Activated gamma-delta T cell treated with Interleukin-2 at 50 U/mL for 16 hours (primary cell): ENCODE measurements at regions not wholly inside any gene's neighbourhood (a gene's known extent, or its start where the extent isn't known, plus 50 kb on each side); places are given as distances from the start of the nearest gene placed in this dataset.

Source experiments
- DNase-seq: peaks from one replicate; pipeline ENCODE4 v3.0.0-alpha.2; 2020

DNA sequence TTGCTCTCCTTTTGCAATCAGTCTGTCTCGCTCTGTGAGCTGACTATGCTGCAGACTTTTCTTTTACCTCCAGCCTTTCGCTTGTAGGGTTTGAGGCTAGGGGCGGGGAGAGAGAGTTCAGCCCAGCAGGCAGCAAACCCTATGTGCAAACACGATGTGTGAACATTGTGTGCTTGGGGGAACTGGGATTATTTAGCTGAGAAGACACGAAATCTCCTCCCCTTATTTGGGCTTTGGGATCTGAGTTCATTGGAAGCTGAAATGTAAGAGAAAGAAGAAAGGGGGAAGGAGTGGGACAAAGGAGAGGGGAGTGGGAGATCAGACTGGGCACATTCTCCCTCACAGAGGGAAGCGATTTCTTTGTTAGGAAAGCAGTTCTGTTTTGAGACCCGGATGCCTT, 189.6 kb upstream of the TNP1 start:
- no peak for DNase-seq

DNA sequence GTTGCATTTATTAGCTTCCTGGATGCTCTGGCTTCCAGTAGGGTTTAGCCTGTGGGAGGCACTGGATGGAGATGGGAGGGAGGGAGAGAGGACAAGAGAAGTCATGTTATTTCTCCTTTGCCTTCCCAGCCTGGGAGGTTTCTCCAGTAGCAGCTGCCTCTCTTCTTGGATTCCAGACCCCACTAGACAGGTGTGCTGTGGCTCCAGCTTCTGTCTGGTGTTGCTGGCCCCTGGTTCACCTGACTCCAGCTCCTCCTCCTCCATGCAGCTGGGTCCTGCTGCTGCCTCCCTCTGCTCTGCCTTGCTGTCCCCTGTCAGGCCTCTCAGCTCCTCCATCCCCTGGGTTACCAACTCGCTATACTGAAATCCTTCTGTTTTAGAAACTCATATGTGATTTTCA, 188.9 kb upstream of the TNP1 start:
- DNase-seq: no peak

DNA sequence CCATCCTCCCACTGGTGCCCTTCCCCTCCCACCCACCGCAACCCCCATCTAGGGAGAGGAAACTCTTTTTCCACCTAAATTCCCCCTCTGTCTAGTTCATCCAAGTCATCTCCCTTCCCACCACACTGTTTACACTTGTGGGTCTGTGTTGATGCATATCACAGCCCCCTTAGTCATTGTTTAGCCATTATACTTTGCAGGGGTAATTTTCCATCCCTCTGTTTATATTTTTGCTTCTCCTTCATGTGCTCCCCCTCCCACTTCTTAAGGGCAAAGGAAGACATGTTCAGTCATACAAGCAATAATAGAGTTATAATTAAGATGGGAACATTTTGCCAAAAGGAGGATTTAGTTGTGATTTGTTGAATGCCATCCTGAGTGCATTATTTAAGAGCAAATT, 187.8 kb upstream of the TNP1 start:
- DNase-seq: no peak

DNA sequence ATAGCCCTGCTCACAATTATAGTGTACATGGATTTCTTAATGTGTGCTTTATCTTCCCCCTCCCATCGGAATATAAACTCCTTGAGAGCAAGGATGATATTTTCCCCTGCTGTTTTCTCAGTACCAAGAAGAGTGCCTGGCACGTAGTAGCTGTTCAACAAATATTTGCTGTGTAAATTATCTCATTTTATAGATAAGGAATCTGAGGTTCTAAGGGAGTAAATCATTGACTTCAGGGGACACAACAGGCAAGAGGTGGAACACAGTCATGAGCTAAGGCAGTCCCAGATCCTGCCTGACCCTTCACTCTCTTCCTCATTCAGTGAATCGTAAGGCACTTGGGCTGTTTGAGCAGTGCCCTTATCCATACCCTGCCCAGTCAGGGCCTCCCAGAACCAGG, 187.3 kb upstream of the TNP1 start:
- DNase-seq: no peak

DNA sequence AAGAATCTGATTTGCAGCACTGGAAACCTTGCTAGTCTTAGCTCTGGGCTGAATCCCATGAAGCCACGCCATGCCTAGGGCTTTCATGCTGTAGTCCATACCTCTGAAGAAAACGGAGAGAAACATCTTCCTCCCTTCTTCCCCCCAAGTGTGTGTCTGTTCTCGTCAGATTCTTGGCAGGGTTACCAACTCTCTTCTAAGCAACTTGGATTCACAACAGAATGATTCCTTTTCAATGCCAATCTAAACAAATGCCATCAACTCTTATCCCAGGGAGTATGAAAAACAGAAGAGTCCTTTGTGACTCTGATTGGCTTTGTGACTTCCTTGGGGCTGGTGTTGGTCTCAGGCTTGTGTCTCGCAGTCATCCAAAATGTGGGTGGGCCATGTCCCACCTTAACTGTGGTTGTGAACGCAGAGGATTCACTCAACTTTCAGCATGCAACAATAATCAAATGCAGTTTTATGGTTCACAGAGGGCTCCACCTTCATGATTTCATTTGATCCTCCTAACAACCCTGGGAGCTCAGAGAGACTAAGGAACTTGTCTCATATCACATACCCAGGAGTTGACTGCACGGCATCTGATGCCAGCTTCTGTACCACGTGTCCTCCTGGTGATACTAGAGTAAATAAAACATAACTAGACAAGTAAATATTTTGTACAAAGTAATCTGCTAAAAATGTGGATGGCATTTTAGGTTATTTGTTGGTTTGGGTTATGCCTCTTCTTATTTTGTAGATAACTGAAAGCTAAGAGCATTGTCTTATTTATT, 186.0 kb upstream of the TNP1 start:
- DNase-seq: no peak

DNA sequence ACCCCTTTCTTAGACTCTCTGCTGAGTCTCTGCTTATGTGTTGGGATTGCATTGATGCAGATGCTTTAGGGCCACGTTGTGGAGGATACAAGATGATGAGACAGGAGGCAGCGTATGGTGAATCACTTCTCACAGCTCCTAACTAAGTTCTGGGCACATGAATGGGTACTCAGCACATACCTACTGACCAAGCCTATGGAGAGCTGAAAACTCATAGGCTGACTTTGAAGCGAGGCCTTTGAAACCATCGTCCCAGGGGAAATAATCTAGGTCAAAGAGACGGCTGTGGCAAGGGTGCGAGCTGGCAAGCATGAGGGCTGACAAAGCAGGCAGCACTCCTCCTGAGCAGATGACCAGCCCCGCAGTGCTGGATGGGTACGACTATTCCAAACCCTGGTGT, 180.2 kb upstream of the TNP1 start:
- no peak for DNase-seq

DNA sequence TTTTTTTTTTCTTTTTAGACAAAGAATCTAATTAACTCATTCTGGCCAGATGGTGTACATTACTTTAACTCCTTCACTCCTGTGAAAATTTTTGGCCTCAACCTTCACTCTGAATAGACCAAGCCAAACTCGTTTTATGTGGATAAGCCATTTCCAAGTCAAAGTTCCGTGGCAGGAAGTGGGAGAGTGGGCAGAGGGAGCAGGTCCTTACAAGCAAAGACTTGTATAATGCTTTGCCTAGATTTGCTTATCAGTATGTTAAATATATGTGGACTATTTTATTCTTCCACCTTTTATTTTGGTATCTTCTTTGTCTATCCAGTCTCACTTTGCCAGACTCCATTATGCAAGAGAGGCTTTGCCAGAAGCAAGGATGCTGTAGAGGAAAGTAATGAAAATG, 178.1 kb upstream of the TNP1 start:
- no peak for DNase-seq

DNA sequence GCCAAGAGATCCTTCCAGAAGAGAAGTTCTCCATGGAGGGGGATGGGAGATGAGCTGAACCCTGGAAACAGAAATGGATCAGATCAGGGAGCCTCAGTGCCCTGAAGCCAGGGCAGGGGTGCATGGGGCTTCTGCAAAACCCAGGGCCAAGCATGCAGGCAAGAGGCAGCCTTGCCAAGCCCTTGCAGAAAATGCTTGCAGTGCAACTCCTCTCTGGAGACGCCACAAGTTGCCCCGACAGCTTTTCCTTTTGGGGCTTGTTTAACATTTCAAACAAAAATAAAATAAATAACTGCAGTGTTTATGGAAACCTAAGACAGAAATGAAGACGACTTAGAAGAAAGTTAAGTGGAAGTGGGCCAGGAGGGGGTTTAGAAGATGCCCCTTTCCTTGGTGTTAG, 177.5 kb upstream of the TNP1 start:
- no peak for DNase-seq

DNA sequence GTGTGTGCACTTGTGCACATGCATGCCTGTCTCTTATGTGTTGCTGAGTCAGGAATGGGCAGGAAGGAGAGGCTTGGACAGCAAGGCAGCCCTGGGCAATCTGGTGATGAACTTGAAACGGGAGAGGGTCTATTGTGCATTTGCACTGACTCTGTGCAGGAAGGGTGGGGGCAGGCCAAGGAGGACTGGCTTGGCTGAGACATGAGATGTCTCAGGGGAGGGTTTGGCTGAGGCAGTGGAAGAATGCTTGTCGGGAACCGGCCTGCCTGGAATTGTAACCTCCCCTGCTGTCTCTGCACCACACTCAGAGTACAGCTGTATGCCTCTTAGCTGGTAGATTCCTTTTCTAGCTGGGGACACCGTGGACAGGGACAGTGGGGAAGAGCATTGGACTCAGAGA, 176.1 kb upstream of the TNP1 start:
- no peak for DNase-seq

DNA sequence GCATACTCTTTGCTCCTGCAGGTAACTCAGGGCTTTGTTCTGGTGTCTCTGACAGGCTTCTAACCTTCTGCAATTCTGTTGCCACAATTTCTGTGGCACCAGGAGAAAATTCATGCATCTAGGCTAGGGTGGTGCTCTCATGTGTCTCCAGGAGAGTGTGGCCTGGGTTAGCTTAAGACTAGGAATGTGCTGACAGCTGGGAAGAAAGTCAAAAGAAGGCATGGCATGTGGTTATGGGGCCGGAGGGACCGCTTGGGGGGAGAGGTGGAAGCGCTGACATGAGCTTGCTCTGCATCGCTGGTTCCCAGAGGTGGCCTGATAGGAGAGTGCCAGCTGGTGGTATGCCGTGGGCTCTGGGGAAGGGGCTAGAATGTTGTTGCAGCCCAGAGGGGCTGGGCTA, 173.3 kb upstream of the TNP1 start:
- DNase-seq: no peak

DNA sequence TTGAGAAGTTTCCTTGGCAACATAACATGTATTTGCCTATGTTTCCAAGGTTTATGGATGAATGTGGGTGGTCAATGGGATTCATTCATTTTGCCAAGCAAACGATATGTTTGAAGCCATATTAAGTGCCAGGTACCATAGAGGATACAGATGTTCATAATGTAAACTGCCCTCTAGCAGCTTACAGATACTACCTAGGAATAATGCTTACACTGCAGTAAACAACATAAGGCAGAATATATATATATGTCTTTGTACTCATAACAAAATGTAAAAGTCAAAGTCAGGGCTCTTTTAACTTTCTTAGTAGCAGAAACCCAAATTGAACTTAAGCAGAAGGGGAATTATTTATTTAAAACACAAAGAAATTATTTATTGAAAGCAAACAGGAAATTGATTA, 171.6 kb upstream of the TNP1 start:
- no peak for DNase-seq

DNA sequence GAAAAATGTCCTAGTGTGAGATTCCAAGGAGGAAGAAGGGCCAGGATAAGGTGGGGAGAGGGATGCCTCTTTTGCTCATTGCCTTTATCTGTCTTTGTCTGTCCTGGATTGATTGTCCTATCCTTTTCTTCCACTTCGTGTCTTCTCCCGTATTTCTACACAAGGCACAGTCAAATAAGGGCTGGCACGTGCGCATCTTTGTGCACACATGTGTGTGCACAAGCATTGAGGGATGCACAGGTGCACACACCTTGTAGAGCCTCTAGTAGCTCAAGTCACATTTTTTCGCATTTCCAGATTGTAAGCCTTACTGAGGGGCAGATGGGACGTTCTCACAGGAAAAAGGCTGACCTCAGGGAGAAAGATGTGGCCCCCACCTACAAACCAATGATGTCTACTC, 170.2 kb upstream of the TNP1 start:
- no peak for DNase-seq

DNA sequence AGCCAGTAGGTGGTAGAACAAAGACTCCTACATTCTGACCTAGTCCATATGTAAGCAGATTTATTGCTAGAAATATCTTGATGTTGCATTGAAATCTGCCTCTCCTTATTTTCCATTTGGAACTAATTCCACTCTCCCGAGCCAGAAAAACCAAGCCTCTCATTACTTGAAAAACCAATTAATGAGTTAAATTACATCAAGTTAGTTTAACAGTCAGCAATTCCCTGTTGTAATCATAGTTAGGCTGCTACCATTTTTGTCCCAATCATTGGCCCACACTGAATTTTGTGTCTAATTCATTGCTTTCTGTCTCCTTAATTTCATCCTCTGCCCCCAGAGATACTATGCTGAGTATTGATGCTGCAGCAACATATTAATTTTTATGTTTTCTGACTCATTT, 168.3 kb upstream of the TNP1 start:
- no peak for DNase-seq

DNA sequence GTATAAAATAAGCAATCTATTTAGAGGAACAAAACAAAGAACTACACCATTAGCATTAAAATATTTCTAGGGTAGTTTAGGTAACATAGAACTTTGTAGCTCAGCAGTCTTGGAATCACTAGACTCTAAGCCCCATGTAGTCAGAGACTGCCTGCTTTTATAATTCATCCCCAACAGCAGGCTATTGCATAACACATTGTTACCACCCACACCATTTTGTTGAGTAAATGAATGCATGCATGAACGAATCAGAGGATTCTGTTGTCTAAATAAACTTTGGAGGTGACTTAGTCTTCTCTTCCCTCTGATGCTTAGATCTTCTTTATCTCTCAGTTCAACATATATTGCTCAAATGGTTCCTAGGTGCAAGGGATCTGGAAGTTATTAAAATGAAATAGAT, 167.6 kb upstream of the TNP1 start:
- no peak for DNase-seq

DNA sequence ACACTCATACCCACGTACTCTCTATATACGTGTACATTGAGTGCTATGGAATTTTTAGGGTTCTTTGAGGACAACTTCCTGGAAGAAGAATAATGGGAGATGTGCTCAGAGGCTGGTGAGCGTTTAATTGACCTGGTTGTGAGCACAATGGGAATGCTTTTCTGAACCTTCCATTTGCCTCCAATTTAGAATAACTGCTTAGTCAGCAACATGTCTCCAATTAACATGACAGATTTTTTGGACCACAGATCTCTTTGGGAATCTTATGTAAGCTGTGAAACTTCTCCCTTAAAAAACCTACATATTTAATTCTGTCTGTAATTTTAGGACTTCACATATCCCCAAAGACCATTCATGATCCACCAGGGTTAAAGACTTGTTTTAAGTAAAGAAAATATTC, 166.7 kb upstream of the TNP1 start:
- DNase-seq: no peak

DNA sequence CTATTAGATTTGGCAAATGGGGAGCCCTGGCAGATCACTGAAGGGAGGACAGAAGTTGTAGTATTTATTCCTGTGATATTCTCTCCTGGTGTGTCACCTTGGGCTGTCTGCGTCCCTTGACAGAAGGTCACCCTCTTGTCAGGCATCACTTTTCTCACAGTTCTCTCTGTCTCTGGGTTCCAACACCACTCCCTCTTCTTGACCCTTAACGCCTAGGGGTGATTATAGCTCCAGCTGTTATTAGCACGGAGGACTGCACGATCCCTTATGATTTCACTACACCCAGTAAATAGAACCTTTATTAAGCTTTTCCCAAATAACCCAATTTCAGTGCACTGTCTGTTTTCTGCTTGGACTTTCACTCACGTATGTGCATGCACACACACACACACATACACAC, 166.3 kb upstream of the TNP1 start:
- DNase-seq: no peak

DNA sequence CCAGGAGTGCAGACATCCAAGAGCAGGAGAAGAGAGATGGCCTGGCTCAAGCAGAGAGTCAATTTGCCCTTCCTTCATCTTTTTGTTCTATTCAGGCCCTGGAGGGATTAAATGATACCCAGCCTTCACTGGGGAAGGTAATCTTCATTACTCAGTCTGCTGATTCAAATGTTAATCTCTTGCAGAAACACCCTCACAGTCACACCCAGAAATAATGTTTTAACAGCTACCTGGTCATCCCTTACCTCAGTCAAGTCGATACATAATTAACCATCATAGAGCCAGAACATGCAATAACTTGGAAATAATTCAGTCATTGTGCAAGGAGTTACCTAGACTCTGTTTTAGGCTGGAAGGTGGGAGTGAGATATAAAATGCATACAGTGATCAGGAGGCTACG, 163.7 kb upstream of the TNP1 start:
- no peak for DNase-seq

DNA sequence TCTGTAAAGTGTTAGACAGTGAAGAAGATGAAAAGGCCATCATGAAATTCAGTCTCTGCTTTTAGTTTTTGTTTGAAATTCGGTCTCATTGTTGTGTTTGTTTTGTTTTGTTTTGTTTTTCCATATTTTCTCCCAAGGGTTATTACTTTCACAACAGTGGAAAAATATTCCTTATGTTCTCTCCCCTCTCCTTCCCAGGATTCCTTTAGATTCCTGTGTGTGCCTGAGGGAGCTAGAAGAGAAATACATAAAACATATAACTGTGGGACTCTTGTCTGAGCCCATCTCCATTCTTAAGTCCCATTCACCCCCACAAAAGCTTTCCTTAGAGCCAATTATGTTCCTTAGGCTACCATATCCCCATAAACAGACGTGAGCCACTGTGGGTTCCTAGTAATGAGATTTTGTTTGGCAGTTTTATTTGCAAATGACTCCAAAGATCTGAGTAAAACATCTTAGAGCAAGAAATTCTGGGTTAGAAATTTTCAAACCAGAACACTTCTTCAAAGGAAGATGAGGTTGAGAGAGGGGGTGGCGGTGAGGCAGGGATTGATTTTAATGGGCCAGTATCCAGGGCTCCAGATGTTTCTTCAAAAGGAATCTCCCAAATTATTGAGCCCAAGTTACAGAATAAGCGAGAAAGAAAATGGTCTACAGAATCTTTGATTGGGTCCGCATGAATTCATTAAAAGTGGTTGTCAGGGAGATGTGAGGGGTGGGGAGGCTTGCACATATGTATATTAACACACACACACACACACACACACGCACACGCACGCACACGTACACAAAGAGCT, 157.8 kb upstream of the TNP1 start:
- no peak for DNase-seq

DNA sequence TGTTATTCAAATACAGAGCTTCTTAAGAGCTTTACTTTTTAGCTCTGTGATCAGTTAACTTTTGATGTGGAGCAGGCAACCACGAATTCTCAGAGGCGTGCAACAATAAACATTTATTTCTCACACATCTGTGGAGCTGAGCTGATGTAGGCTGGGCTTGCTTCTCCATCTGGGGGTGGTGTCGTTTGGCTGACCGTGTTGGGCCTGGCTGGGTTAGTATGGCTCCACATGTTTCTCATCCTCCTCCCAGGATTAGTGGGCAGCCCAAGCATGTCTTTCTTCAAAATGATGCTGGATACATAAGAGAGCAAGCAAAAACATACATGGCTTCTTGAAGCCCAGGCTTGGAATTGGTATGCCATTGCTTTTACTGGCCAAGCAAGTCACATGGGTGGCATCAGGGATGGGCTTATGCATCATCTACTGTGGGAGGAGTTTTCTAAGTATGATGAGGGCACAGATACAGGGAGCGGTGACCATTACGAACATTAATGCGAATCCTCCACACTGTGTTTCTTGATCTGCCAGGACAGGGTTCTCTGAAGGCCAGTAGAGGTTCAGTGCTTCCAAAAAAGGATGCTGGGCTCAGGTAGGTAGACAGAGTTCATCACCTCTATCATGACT, 157.0 kb upstream of the TNP1 start:
- DNase-seq: no peak

DNA sequence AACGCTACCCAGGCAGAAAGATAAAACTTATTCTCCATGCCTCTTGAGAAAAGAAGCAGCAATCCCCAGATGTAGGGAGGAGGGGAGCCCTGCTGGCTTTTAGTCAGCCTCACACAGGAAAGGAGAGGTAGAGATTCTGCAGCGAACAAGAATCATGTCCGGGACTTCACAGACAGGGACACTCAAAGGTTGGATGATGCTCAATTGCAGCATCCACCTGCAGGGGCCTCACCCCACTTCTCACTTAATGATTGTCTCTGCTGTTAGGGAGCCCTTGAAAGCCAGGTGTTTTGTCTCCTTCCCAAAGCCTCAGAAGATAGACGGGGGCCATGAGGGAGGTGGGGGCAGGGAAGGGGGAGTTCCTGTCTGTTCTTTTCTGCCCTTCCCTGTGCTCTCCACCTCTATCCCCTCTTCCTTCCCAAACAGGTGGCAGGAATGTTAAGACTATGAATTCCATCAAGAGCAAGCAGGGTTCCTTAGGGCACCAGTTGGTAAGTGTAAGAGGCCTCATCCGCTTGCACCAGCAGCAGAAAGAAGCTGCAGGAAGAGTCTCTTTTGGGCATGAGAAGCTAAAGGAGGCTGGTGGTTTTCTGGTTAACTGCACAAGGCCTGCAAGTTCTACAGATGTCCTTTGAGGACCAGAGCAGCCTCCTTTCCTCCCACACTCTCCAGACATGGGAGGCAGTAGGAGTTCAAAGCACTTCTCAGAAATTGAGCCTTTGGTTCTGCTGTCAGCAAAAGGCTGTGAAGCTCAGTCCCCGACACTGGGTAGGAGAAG, 154.7 kb upstream of the TNP1 start:
- DNase-seq: no peak

DNA sequence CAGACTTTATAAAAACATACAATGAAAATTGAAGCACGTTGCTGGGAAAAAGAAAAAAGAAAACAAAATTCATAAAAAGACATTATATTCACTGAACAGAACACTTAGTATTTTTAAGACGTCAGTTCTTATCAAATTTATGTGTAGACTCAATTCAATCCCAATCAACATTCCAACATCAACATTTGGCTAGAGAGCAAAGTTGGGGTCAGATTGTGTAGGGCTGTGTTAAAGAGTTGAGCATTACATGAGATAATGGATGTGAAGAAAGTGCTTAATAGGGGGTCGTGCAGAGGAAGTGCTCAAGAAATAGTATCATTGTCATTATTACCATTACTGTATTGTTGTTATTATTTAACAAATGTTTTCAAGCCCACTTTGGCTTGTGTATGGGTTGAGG, 154.1 kb upstream of the TNP1 start:
- DNase-seq: no peak

DNA sequence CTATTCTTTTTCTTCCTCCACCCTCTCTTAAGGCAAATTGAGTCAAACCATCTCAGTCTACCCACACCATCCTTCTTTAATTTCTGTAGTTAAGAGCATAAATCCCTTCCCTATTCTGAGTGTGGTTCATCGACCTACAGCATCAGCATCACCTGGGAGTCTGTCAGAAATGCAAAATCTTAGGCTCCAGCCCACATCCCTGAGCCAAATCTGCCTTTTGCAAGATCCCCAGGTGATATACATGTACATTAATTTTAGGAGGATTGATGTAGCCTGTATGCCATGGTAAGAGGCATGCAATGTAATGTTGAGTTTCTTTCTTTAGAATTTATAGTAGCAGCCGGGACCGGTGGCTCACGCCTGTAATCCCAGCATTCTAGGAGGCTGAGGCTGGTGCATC, 151.7 kb upstream of the TNP1 start:
- no peak for DNase-seq

DNA sequence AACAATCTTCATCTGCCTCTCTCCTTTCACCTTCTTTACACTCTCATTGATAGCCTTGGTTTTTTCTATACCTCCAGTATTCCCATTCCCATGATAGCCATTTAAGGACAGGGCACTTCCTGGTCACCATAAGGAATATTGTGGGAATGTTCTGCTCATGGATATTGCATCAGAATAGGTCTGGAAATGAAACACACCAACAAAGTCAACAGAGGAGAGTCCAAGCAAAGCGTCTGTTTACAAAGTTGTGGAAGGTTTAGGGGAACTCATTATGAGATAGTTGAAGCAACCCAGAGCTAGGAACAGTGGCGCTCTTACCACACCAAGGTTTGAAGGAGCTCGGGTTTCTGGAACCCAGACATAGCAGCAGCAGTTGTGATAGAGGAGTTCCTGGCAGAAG, 150.3 kb upstream of the TNP1 start:
- no peak for DNase-seq

DNA sequence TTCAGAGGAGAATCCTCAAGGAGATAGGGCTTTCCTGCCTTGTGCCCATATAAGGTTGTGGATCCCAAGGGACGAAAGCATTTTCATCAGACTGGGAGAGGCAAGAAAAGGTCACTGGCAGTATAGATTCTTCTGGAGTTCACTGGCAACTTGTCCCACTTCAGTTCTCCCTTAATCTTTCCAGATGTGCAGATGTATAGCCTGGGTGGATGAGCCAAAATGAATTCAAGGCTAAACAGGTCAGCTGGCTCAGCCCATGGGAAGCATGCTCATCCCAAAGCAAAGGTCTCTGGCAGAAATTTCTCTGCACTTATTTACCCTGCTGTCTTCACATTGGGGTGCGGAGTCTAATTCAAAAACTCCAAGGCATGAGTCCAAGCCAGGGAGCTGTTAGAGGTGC, 148.9 kb upstream of the TNP1 start:
- DNase-seq: no peak
